ENCODE measurements at regions not wholly inside any gene's neighbourhood (a gene's known extent, or its start where the extent isn't known, plus 50 kb on each side); places are given as distances from the start of the nearest gene placed in this dataset.

DNA sequence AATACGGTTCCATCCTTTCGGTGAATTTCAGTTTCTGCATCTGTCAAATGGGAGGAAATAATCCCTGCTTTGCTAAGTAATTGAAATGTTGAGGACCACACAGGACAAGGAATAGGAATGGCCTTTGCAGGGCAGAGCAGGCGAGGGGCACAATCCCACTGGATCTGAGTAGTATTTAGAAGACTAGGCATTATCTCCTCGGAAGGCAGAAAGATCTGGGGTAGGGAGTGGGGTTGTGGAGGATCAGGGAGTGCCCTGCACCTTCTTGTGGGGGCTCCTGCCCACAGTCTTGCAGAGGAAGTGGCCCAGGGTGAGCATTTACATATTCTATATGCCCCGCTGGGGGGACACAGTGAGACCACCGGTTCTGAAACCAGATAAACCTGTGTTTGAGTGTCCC lies 87.1 kb upstream of the SIRPA start:
- TF ChIP-seq EP300 (IDR thresholded peaks at IDR 0.05; ENCODE audit: borderline replicate concordance) (no peak), TAF1 (IDR thresholded peaks at IDR 0.05; ENCODE audit: low read depth) (no peak)
